H1 (cell line): ENCODE measurements at regions not wholly inside any gene's neighbourhood (a gene's known extent, or its start where the extent isn't known, plus 50 kb on each side); places are given as distances from the start of the nearest gene placed in this dataset.

Experiments used
- CBX5 ChIP-seq: fragments of 300-800, 300-1000 bp; sonication (generic); IDR thresholded peaks from 2 replicates; pipeline ENCODE4 v1.7.1; 2016; ENCODE audit warnings: antibody characterized with exemption, low read length, low read depth
- CBX8 ChIP-seq: fragments of 300-800, 300-1000 bp; sonication (generic); IDR thresholded peaks from 2 replicates; pipeline ENCODE4 v1.7.1; 2016; ENCODE audit warnings: low read depth, low read length, borderline replicate concordance
- POLR2A ChIP-seq, 2 experiments: IDR thresholded peaks; 1 replicate in 1 of 2; 2 replicates in 1 of 2; pipeline ENCODE4 v1.6.1; 2011; ENCODE audit warnings: low read depth in 2 of 2, low read length in 2 of 2, mild to moderate bottlenecking in 2 of 2; ENCODE audit errors: control extremely low read depth in 1 of 2
- RAD21 ChIP-seq, 2 experiments: IDR thresholded peaks in 1 of 2; conservative IDR thresholded peaks in 1 of 2; 2 replicates each; pipeline ENCODE4 v1.6.1; 2011; ENCODE audit warnings: low read depth in 2 of 2, low read length in 2 of 2, improper control_type of control experiment in 1 of 2, inconsistent platforms in 1 of 2, mild to moderate bottlenecking in 1 of 2, moderate library complexity in 1 of 2
- SP2 ChIP-seq: IDR thresholded peaks from 2 replicates; pipeline ENCODE4 v1.6.1; 2012; ENCODE audit warnings: mild to moderate bottlenecking, low read length, inconsistent platforms

DNA sequence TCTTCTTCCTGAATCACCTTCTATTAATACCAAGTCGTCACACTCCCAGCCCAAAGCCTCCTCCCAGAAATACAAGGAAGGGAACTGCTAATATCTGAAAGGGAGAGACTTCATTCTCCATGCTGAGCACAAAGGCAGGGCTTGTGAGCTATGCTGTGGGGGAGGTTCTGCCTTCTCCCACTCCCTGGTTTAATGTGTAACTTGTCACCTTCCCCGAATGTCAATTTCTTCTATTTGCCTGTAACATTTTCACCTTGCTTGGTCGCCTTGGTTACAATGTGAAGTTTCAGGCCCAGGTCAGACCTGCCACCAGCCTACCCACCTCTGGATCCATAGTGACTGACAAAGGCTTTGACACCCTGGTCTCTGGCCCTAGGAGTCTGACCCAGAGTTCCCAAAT, 82.0 kb upstream of the ESRRB start (continued):
- TF ChIP-seq RAD21 (IDR thresholded peaks at IDR 0.05 in 1 of 2, conservative IDR thresholded peaks at IDR 0.05 in 1 of 2; ENCODE audit: low read depth in 2 of 2, low read length in 2 of 2) (no peak), SP2 (no peak), POLR2A (IDR thresholded peaks at IDR 0.05; ENCODE audit: control extremely low read depth in 1 of 2, low read depth in 2 of 2, low read length in 2 of 2) (no peak), CBX8 (no peak), CBX5 (no peak)
